ENCODE measurements at regions not wholly inside any gene's neighbourhood (a gene's known extent, or its start where the extent isn't known, plus 50 kb on each side); places are given as distances from the start of the nearest gene placed in this dataset.

- TF ChIP-seq EZH2 (IDR thresholded peaks at IDR 0.05; ENCODE audit: insufficient read depth, poor library complexity, severe bottlenecking) (no peak), EZH2phosphoT487 (IDR thresholded peaks at IDR 0.05; ENCODE audit: insufficient read depth, low read depth) (no peak)
These were observed 231.3 kb downstream of the ATPSCKMT start for GRCh38 chr5:10018201-10019069.

Data from GM23248 (cell line).